Dendritic cell treated with granulocyte-macrophage colony-stimulating factor and Interleukin-4, amounts not matched to agents 40 ng/mL and 50 ng/mL, for 4 days (primary cell): ENCODE measurements at regions not wholly inside any gene's neighbourhood (a gene's known extent, or its start where the extent isn't known, plus 50 kb on each side); places are given as distances from the start of the nearest gene placed in this dataset.

Source experiments
- H3K27ac Mint-ChIP-seq: one replicate; pipeline ENCODE4 v1.8.0; 2022; ENCODE audit warnings: mild to moderate bottlenecking, mixed read lengths
- H3K27me3 Mint-ChIP-seq: one replicate; pipeline ENCODE4 v1.8.0; 2022; ENCODE audit warnings: mild to moderate bottlenecking, mixed read lengths
- H3K36me3 Mint-ChIP-seq: one replicate; pipeline ENCODE4 v1.8.0; 2022; ENCODE audit warnings: low read depth, mixed read lengths
- H3K4me1 Mint-ChIP-seq: one replicate; pipeline ENCODE4 v1.8.0; 2022; ENCODE audit warnings: low read depth, mixed read lengths
- H3K4me3 Mint-ChIP-seq: one replicate; pipeline ENCODE4 v1.8.0; 2022; ENCODE audit warnings: mild to moderate bottlenecking, moderate library complexity, mixed read lengths
- H3K9me3 Mint-ChIP-seq: one replicate; pipeline ENCODE4 v1.8.0; 2022; ENCODE audit warnings: mixed read lengths
- intact Hi-C: fragments of 100-400 bp; cut with micrococcal nuclease; formaldehyde crosslinking; loops from one replicate; pipeline ENCODE4 v1.15.0; 2022

DNA sequence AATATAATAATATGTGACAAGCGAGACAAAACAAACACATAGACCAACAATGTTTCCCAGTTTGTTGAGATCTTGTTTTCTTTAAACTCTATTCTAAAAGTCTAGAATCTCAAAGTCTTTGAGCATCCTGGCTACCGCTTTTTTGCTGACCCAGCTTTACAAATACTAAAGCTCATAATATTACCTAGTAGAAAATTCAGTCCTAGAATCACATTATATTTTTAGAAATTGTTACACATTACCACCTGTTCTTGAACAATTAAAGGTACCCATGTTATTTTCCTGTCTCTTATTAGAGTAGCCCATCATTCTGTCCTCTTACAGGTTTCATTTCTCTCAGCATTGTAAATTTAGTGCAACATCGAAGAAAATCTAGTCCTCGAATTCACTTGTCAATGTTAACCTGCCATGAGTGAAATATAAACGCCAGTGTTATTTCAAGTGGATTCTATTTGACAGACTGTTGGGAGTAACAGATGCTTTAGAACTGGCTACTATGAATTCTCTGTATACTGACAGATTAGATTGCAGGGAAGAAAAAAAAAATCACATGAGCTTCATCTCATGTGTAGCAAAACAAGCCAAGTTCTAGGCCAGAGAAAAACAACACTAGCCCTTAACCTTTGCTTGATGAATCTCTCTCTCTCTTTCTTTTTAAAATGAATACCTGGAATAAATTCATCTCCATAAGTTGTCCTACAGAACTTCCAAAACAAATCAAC is 851.2 kb upstream of the ADAMTS5 start:
- no peak overlapping the region for H3K4me3 Mint-ChIP-seq
- no peaks in the 10 kb centered on the region for H3K4me1 Mint-ChIP-seq
- H3K36me3 Mint-ChIP-seq: no peaks in the 10 kb centered on the region
- peaks cover 8% of the 10 kb centered on the region for H3K9me3 Mint-ChIP-seq
- H3K27ac Mint-ChIP-seq: no peak overlapping the region
- no peaks in the 10 kb centered on the region for H3K27me3 Mint-ChIP-seq
- intact Hi-C loops: no loop called here

- Mint-ChIP-seq H3K4me3 (no peak overlapping the region), H3K27ac (no peak overlapping the region), H3K36me3 (no peaks in the 10 kb centered on the region), H3K4me1 (no peaks in the 10 kb centered on the region), H3K27me3 (no peaks in the 10 kb centered on the region), H3K9me3 (peaks cover 8% of the 10 kb centered on the region)
- intact Hi-C loops: no loop called here
Measured at GRCh38 chr21:27817074-27817473, 850.2 kb upstream of the ADAMTS5 start.

DNA sequence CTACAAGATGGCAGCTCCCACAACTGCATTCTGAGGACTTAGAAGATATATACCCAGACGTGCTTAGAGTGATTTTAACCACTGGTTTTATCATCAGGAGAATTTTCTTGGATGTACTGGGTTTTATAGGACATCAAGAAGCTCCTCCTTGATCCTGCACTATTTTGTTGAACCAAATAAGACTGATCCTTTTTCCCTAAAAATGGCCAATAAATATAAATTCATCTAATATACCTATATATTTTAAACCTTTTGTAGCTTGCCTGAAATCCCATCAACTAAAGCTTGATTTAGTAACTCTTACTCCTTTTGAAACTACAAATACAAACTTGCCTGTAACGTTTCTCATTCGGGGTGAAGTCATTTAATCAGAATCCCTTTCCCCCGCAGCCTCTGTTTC is 849.4 kb upstream of the ADAMTS5 start:
- intact Hi-C loops: no loop called here

GRCh38 chr21:27814226-27814625 is 847.3 kb upstream of the ADAMTS5 start:
- Mint-ChIP-seq H3K27me3 (no peaks in the 10 kb centered on the region), H3K4me3 (no peak overlapping the region), H3K4me1 (no peaks in the 10 kb centered on the region), H3K27ac (no peak overlapping the region), H3K9me3 (peaks cover under 1% of the 10 kb centered on the region), H3K36me3 (no peaks in the 10 kb centered on the region)
- intact Hi-C loops: no loop called here

More for the DNA sequence above, 849.4 kb upstream of the ADAMTS5 start:
- H3K36me3 Mint-ChIP-seq: no peaks in the 10 kb centered on the region
- H3K27ac Mint-ChIP-seq: no peak overlapping the region
- H3K9me3 Mint-ChIP-seq: peaks cover 8% of the 10 kb centered on the region
- H3K4me3 Mint-ChIP-seq: no peak overlapping the region
- H3K27me3 Mint-ChIP-seq: no peaks in the 10 kb centered on the region
- no peaks in the 10 kb centered on the region for H3K4me1 Mint-ChIP-seq

DNA sequence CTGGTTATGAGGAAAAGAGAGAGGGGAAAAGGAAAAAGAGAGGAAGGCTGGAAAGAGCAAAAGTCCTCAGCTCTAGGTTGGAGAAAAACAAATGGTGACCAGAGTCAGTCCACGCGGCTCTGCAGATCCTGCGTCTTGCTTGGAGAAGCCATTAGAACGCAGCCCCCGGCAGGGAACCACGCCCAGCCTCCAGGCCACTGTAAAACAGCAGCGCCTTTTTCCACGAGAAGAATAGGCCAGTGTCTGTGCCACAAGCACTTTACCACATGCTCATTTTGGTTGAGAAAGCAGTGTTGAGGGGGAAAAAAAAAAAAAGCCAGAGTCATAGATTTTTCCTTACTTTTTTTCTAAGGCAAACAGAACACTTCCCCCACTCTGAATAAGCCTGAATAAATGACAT is 846.9 kb upstream of the ADAMTS5 start:
- no peak overlapping the region for H3K27ac Mint-ChIP-seq
- intact Hi-C loops: no loop called here
- no peaks in the 10 kb centered on the region for H3K4me1 Mint-ChIP-seq
- no peaks in the 10 kb centered on the region for H3K27me3 Mint-ChIP-seq
- H3K4me3 Mint-ChIP-seq: no peak overlapping the region
- H3K36me3 Mint-ChIP-seq: no peaks in the 10 kb centered on the region
- H3K9me3 Mint-ChIP-seq: no peaks in the 10 kb centered on the region

GRCh38 chr21:27813344-27813743 is 846.5 kb upstream of the ADAMTS5 start:
- Mint-ChIP-seq H3K27me3 (no peaks in the 10 kb centered on the region), H3K27ac (no peak overlapping the region), H3K36me3 (no peaks in the 10 kb centered on the region), H3K4me1 (no peaks in the 10 kb centered on the region), H3K4me3 (no peak overlapping the region), H3K9me3 (no peaks in the 10 kb centered on the region)
- intact Hi-C loops: no loop called here

- no peaks in the 10 kb centered on the region for H3K4me1 Mint-ChIP-seq
- no peaks in the 10 kb centered on the region for H3K27me3 Mint-ChIP-seq
- H3K9me3 Mint-ChIP-seq: no peaks in the 10 kb centered on the region
- intact Hi-C loops: no loop called here
- H3K4me3 Mint-ChIP-seq: no peak overlapping the region
- no peaks in the 10 kb centered on the region for H3K36me3 Mint-ChIP-seq
- no peak overlapping the region for H3K27ac Mint-ChIP-seq
Measured at GRCh38 chr21:27812279-27812678, 845.4 kb upstream of the ADAMTS5 start.

GRCh38 chr21:27808923-27809322 is 842.0 kb upstream of the ADAMTS5 start:
- no peak overlapping the region for H3K27ac Mint-ChIP-seq
- no peaks in the 10 kb centered on the region for H3K4me1 Mint-ChIP-seq
- intact Hi-C loops: loop anchor here (10.0 kb wide), 1 partner anchor 964 kb away; the partner anchor contains the start of gene ADAMTS1
- no peaks in the 10 kb centered on the region for H3K9me3 Mint-ChIP-seq
- H3K4me3 Mint-ChIP-seq: no peak overlapping the region
- H3K36me3 Mint-ChIP-seq: no peaks in the 10 kb centered on the region
- no peaks in the 10 kb centered on the region for H3K27me3 Mint-ChIP-seq

- Mint-ChIP-seq H3K4me1 (no peaks in the 10 kb centered on the region), H3K4me3 (no peak overlapping the region), H3K27ac (no peak overlapping the region), H3K36me3 (no peaks in the 10 kb centered on the region), H3K9me3 (no peaks in the 10 kb centered on the region), H3K27me3 (no peaks in the 10 kb centered on the region)
- intact Hi-C loops: loop anchor here (10.0 kb wide), 1 partner anchor 963 kb away; the partner anchor contains the start of gene ADAMTS1
Measured at GRCh38 chr21:27807596-27807995, 840.7 kb upstream of the ADAMTS5 start.

DNA sequence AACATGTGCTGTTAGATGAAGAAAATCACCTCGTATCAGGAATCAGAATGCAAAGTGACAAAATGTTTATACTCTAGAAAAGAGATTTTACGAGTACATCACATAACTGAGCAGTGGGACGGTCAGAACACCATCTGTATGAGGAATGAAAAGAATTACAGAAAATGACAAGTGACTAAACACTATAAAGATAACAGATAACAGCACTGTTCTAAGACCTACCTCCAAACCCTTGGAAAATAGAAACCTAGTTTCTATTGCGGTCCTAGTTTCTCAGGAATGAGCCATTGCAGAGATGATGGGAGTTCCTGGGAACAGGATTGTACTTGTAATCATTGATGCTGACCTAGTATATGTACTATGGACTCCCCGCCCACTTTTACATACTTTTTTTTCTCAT is 839.4 kb upstream of the ADAMTS5 start:
- no peaks in the 10 kb centered on the region for H3K27me3 Mint-ChIP-seq
- intact Hi-C loops: loop anchor here (10.0 kb wide), 1 partner anchor 961 kb away; the partner anchor contains the start of gene ADAMTS1
- H3K9me3 Mint-ChIP-seq: no peaks in the 10 kb centered on the region
- H3K4me3 Mint-ChIP-seq: no peak overlapping the region
- no peaks in the 10 kb centered on the region for H3K36me3 Mint-ChIP-seq
- no peak overlapping the region for H3K27ac Mint-ChIP-seq
- no peaks in the 10 kb centered on the region for H3K4me1 Mint-ChIP-seq

- no peak overlapping the region for H3K27ac Mint-ChIP-seq
- intact Hi-C loops: loop anchor here (10.0 kb wide), 1 partner anchor 961 kb away; the partner anchor contains the start of gene ADAMTS1
- H3K4me3 Mint-ChIP-seq: no peak overlapping the region
- no peaks in the 10 kb centered on the region for H3K4me1 Mint-ChIP-seq
- no peaks in the 10 kb centered on the region for H3K36me3 Mint-ChIP-seq
- H3K9me3 Mint-ChIP-seq: no peaks in the 10 kb centered on the region
- no peaks in the 10 kb centered on the region for H3K27me3 Mint-ChIP-seq
Measured at GRCh38 chr21:27805696-27806095, 838.8 kb upstream of the ADAMTS5 start.

DNA sequence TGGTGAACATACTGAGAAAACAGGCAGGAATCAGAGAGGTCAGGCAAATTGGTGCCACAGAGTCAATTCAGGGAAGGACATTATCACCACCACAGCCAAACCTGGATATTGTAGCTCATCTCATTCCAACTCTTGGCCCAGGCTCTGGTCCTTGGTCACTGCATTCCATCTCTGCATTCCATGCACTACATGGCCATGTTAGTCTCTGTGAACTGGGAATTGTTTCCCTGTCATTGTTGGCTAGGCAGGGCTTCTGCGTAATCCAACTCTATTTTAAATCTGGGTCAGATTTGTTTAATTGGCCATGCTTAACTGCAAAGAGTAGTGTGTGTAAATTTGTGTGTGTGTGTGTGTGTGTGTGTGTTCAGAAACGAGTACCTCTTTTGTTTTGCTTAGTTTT is 837.6 kb upstream of the ADAMTS5 start:
- intact Hi-C loops: loop anchor here (10.0 kb wide), 1 partner anchor 960 kb away; the partner anchor contains the start of gene ADAMTS1

GRCh38 chr21:27803571-27803970 is 836.7 kb upstream of the ADAMTS5 start:
- no peaks in the 10 kb centered on the region for H3K27me3 Mint-ChIP-seq
- H3K9me3 Mint-ChIP-seq: no peaks in the 10 kb centered on the region
- no peak overlapping the region for H3K27ac Mint-ChIP-seq
- no peaks in the 10 kb centered on the region for H3K4me1 Mint-ChIP-seq
- intact Hi-C loops: loop anchor here (10.0 kb wide), 1 partner anchor 959 kb away; the partner anchor contains the start of gene ADAMTS1
- no peak overlapping the region for H3K4me3 Mint-ChIP-seq
- H3K36me3 Mint-ChIP-seq: no peaks in the 10 kb centered on the region

More for the DNA sequence above, 837.6 kb upstream of the ADAMTS5 start:
- Mint-ChIP-seq H3K27ac (no peak overlapping the region), H3K4me3 (no peak overlapping the region), H3K27me3 (no peaks in the 10 kb centered on the region), H3K4me1 (no peaks in the 10 kb centered on the region), H3K9me3 (no peaks in the 10 kb centered on the region), H3K36me3 (no peaks in the 10 kb centered on the region)

DNA sequence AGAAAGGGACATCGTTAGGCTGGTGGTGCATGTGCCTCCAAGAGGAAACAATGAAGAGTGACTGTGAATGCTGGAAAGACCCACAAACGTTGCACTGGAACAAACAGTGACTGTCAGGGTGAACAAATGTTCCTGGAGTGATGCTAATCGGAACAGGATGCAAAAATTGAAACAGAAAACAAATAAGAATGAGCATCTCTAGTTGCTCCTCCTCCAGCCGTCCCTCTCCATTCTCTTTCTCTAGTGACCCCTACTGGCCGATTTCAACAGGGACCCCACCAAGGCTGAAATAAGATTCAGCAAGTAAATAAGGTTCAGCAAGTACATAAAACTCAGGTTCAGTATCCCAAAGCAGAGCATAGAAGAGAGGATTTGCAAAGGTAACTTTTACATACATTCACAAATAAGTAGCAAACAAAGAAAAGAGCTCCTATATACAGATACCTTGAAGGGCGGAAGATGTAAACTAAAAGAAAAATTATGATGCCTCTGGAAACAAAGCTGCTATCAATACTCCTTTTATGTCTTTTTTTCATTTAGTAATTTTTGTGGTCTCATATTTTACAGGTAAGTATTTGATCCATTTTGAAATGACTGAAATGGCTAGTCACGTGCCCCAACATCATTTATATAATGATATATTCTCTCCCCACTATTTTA is 836.1 kb upstream of the ADAMTS5 start:
- Mint-ChIP-seq H3K36me3 (no peaks in the 10 kb centered on the region), H3K4me3 (no peak overlapping the region), H3K27ac (no peak overlapping the region), H3K9me3 (no peaks in the 10 kb centered on the region), H3K4me1 (no peaks in the 10 kb centered on the region), H3K27me3 (no peaks in the 10 kb centered on the region)
- intact Hi-C loops: loop anchor here (10.0 kb wide), 1 partner anchor 958 kb away; the partner anchor contains the start of gene ADAMTS1
